K562 (cell line): ENCODE measurements at regions not wholly inside any gene's neighbourhood (a gene's known extent, or its start where the extent isn't known, plus 50 kb on each side); places are given as distances from the start of the nearest gene placed in this dataset.

ENCODE experiments used
- ATAC-seq: fragments of 200-7000 bp; cut with Tn5 transposase; 3 replicates; pipeline ENCODE4 v1.9.1; 2020; ENCODE audit warnings: moderate library complexity
- BruUV-seq: library from RNA; stranded (reverse); fragments of 400-500 nt; replicated peaks from 2 replicates; lab custom pipeline; 2021; lab: Mats Ljungman, UMichigan
- CTCF ChIA-PET: fragments of 300-600 bp; formaldehyde crosslinking; extraction: SDS; loops from one replicate; lab custom pipeline; 2021; ENCODE audit warnings: low intra/inter-chr PET ratio; lab: Yijun Ruan, JAX
- POLR2A ChIA-PET: fragments of 300-600, 350-650 bp; sonication (Branson Sonifier 250); formaldehyde crosslinking; extraction: SDS; loops from one replicate; lab custom pipeline; 2021; ENCODE audit warnings: antibody characterized with exemption, inconsistent platforms; lab: Yijun Ruan, JAX
- DNase-seq, 4 experiments: peaks; one replicate each; pipeline versions ENCODE4 v3.0.0 to v3.0.0-alpha.2; 2011 to 2018; ENCODE audit warnings: low spot score in 3 of 4, mixed read lengths in 3 of 4; ENCODE audit errors: extremely low read depth in 1 of 4
- FAIRE-seq: peaks from 2 replicates; lab custom pipeline; 2011; peaks lifted over from hg19 to GRCh38; lab: Jason Lieb, UNC
- H2AFZ ChIP-seq: 2 replicates; pipeline ENCODE4 v1.6.0; 2011; ENCODE audit warnings: low read depth, low read length, control low read depth, inconsistent platforms
- H3K27ac ChIP-seq: fragments of 200-600 bp; 3 replicates; pipeline ENCODE4 v1.8.0; 2011; ENCODE audit warnings: low read depth, mild to moderate bottlenecking, control low read depth, inconsistent platforms, low read length, moderate library complexity, mixed read lengths; ENCODE audit errors: extremely low read depth
- H3K27me3 ChIP-seq, 2 experiments: fragments of 300-600 bp in 1 of 2; 2 replicates in 1 of 2; 3 replicates in 1 of 2; pipeline versions ENCODE4 v1.6.0 to v1.8.0; 2011; ENCODE audit warnings: inconsistent platforms in 2 of 2, low read length in 2 of 2, mild to moderate bottlenecking in 1 of 2, mixed read lengths in 1 of 2, moderate library complexity in 1 of 2; ENCODE audit not compliant: control insufficient read depth in 2 of 2, insufficient read depth in 2 of 2
- H3K36me3 ChIP-seq: fragments of 300-600 bp; 3 replicates; pipeline ENCODE4 v1.8.0; 2011; ENCODE audit warnings: mild to moderate bottlenecking, low read length, inconsistent platforms; ENCODE audit not compliant: control insufficient read depth, insufficient read depth
- H3K4me1 ChIP-seq, 2 experiments: fragments of 200-600 bp in 1 of 2; replicated peaks in 1 of 2; 2 replicates in 1 of 2; 3 replicates in 1 of 2; pipeline versions ENCODE4 v1.5.1 to v1.8.0; 2011; ENCODE audit warnings: inconsistent platforms in 2 of 2, low read length in 2 of 2, mild to moderate bottlenecking in 1 of 2, mixed read lengths in 1 of 2, moderate library complexity in 1 of 2; ENCODE audit not compliant: control insufficient read depth in 2 of 2, insufficient read depth in 2 of 2
- H3K4me2 ChIP-seq: 2 replicates; pipeline ENCODE4 v1.6.1; 2011; ENCODE audit warnings: low read length, control low read depth, inconsistent platforms, mixed read lengths; ENCODE audit not compliant: insufficient read depth
- H3K4me3 ChIP-seq: fragments of 200-600 bp; sonication (generic), shearing (Covaris generic); 2 replicates; pipeline ENCODE4 v1.5.1; 2016; ENCODE audit warnings: control low read depth, inconsistent platforms
- H3K79me2 ChIP-seq: fragments of 200-600 bp; 3 replicates; pipeline ENCODE4 v1.8.0; 2011; ENCODE audit warnings: low read length, inconsistent platforms; ENCODE audit not compliant: control insufficient read depth, insufficient read depth
- H3K9ac ChIP-seq, 2 experiments: 2 replicates each; pipeline versions ENCODE4 v1.6.0 to v1.6.1; 2011; ENCODE audit warnings: low read depth in 2 of 2, low read length in 2 of 2, control low read depth in 1 of 2, inconsistent platforms in 1 of 2, mild to moderate bottlenecking in 1 of 2, mixed read lengths in 1 of 2; ENCODE audit not compliant: insufficient read depth in 1 of 2
- H3K9me1 ChIP-seq: one replicate; pipeline ENCODE4 v1.6.0; 2011; ENCODE audit warnings: inconsistent platforms, mild to moderate bottlenecking, low read length, moderate library complexity; ENCODE audit not compliant: control insufficient read depth, insufficient read depth
- H3K9me3 ChIP-seq: replicated peaks from 2 replicates; pipeline ENCODE4 v1.5.1; 2011; ENCODE audit warnings: low read depth, low read length, inconsistent platforms; ENCODE audit not compliant: control insufficient read depth, insufficient read depth
- H4K20me1 ChIP-seq: replicated peaks from 2 replicates; pipeline ENCODE4 v1.6.1; 2011; ENCODE audit warnings: low read length, inconsistent platforms, mixed read lengths; ENCODE audit not compliant: control insufficient read depth, insufficient read depth
- CBX1 ChIP-seq: sonication (generic); IDR thresholded peaks from 2 replicates; pipeline ENCODE4 v1.6.1; 2016; ENCODE audit warnings: antibody characterized with exemption, low read depth, mild to moderate bottlenecking
- CC2D1A ChIP-seq: fragments of 450-650 bp; IDR thresholded peaks from 2 replicates; pipeline ENCODE4 v1.6.1; 2017; ENCODE audit warnings: mild to moderate bottlenecking
- CREB3L1 ChIP-seq: fragments of 450-650 bp; IDR thresholded peaks from 2 replicates; pipeline ENCODE4 v1.6.1; 2014; ENCODE audit warnings: low read depth, mild to moderate bottlenecking, moderate library complexity, borderline replicate concordance
- CREBBP ChIP-seq: IDR thresholded peaks from one replicate; pipeline ENCODE4 v1.6.1; 2012; ENCODE audit warnings: low read depth, mild to moderate bottlenecking, control low read depth, inconsistent platforms, low read length
- FOXJ2 ChIP-seq: fragments of 200-800 bp; sonication (Bioruptor generic); IDR thresholded peaks from 2 replicates; pipeline ENCODE4 v1.6.1; 2016; ENCODE audit warnings: missing genetic modification characterization, missing compliant biosample characterization
- HNRNPUL1 ChIP-seq: fragments of 200-400 bp; formaldehyde crosslinking; IDR thresholded peaks from 2 replicates; pipeline ENCODE4 v1.6.1; 2017; ENCODE audit warnings: low read length
- MAFF ChIP-seq: IDR thresholded peaks from 2 replicates; pipeline ENCODE4 v1.6.1; 2012; ENCODE audit warnings: low read length, improper control_type of control experiment
- NFE2L1 ChIP-seq: fragments of 450-650 bp; IDR thresholded peaks from 2 replicates; pipeline ENCODE4 v1.6.1; 2016; ENCODE audit warnings: missing genetic modification characterization, low read depth, mild to moderate bottlenecking, missing compliant biosample characterization, moderate library complexity, borderline replicate concordance
- SMC3 ChIP-seq: conservative IDR thresholded peaks from 2 replicates; pipeline ENCODE4 v1.6.1; 2011; ENCODE audit warnings: low read depth, low read length, improper control_type of control experiment; ENCODE audit not compliant: insufficient read depth
- ZFP91 ChIP-seq: sonication (generic); formaldehyde crosslinking; IDR thresholded peaks from 2 replicates; pipeline ENCODE4 v1.8.0; 2022; ENCODE audit warnings: mild to moderate bottlenecking, missing genetic modification reagents
- ZNF140 ChIP-seq: fragments of 250-450 bp; sonication (Bioruptor Pico); IDR thresholded peaks from 2 replicates; pipeline ENCODE4 v1.8.0; 2021; ENCODE audit warnings: moderate library complexity, mild to moderate bottlenecking, inconsistent platforms
- ZNF165 ChIP-seq: fragments of 250-450 bp; sonication (Bioruptor Pico); IDR thresholded peaks from 2 replicates; pipeline ENCODE4 v1.4.0; 2020; ENCODE audit warnings: borderline replicate concordance
- ZNF398 ChIP-seq: fragments of 250-450 bp; sonication (Bioruptor Pico); IDR thresholded peaks from 2 replicates; pipeline ENCODE4 v1.8.0; 2021; ENCODE audit warnings: moderate library complexity, mild to moderate bottlenecking, inconsistent platforms
- ZNF764 ChIP-seq: fragments of 250-450 bp; sonication (Bioruptor Pico); IDR thresholded peaks from 2 replicates; pipeline ENCODE4 v1.4.0; 2020; ENCODE audit warnings: low read depth, mild to moderate bottlenecking, moderate library complexity
- WGBS: fragments of 100-300 bp; shearing (Covaris generic); methylation state at CpG from one replicate; pipeline ENCODE4 v1.1.6; 2016; ENCODE audit warnings: low coverage, mixed read lengths; ENCODE audit not compliant: insufficient coverage; ENCODE audit errors: missing lambda C conversion rate; 5-methylcytosine and 5-hydroxymethylcytosine counted together
- in situ Hi-C: fragments of 300-500 bp; cut with MboI; formaldehyde crosslinking; loops from 4 replicates; pipeline ENCODE4 v1.15.0; 2018; ENCODE audit warnings: inconsistent platforms, mixed read lengths
- intact Hi-C: fragments of 100-400 bp; cut with micrococcal nuclease; formaldehyde crosslinking; loops from 2 replicates; pipeline ENCODE4 v1.14.2; 2022

GRCh38 chr4:18850867-18851266 is 829.3 kb upstream of the LCORL start:
- intact Hi-C loops = no loop called here
- Histone ChIP-seq H3K36me3 (no peaks in the 10 kb centered on the region), H3K4me1 (no peaks in the 10 kb centered on the region), H3K27me3 (no peaks in the 10 kb centered on the region), H3K9me1 (no peaks in the 10 kb centered on the region), H3K4me3 (no peak overlapping the region), H3K9me3 (no peaks in the 10 kb centered on the region), H3K27ac (no peak overlapping the region), H3K4me2 (no peak overlapping the region), H3K9ac (no peak overlapping the region), H3K79me2 (no peaks in the 10 kb centered on the region), H4K20me1 (no peaks in the 10 kb centered on the region), H2AFZ (no peak overlapping the region)
- ATAC-seq = no peak
- CTCF ChIA-PET = no interaction called here
- FAIRE-seq = no peak
- POLR2A ChIA-PET = no interaction called here
- BruUV-seq = no TSS peak
- no peak for DNase-seq
- in situ Hi-C loops = no loop called here
- 0% methylated on average over 2 of the region's 2 CpGs for WGBS
- TF ChIP-seq ZFP91 (CRISPR knock-in tag) = no peak
- no peak for TF ChIP-seq ZNF398
- TF ChIP-seq ZNF140 = no peak
- no peak for TF ChIP-seq MAFF
- TF ChIP-seq SMC3 = no peak
- no peak for TF ChIP-seq ZNF764 (CRISPR knock-in tag)
- TF ChIP-seq ZNF165 (CRISPR knock-in tag) = no peak
- no peak for TF ChIP-seq CREBBP
- no peak for TF ChIP-seq CREB3L1
- TF ChIP-seq CBX1 = no peak
- TF ChIP-seq FOXJ2 (tag) = no peak
- no peak for TF ChIP-seq HNRNPUL1
- TF ChIP-seq NFE2L1 = no peak
- TF ChIP-seq CC2D1A = no peak
